CD4-positive, alpha-beta T cell (primary cell): ENCODE measurements at regions not wholly inside any gene's neighbourhood (a gene's known extent, or its start where the extent isn't known, plus 50 kb on each side); places are given as distances from the start of the nearest gene placed in this dataset.

Source experiments
- ATAC-seq: fragments of 200-7000 bp; cut with Tn5 transposase; one replicate; pipeline ENCODE4 v1.10.0; 2022; ENCODE audit warnings: mild to moderate bottlenecking; ENCODE audit not compliant: poor library complexity
- CTCF ChIA-PET: fragments of 350-600 bp; sonication (Branson Sonifier 250); formaldehyde crosslinking; loops from one replicate; lab custom pipeline; 2021; ENCODE audit warnings: antibody characterized with exemption, inconsistent platforms; lab: Charles Lee
- POLR2A ChIA-PET: fragments of 350-600 bp; sonication (Branson Sonifier 250); formaldehyde crosslinking; loops from one replicate; lab custom pipeline; 2021; ENCODE audit warnings: antibody characterized with exemption, inconsistent platforms; lab: Charles Lee
- DNase-seq, 14 experiments: peaks; one replicate each; pipeline ENCODE4 v3.0.0-alpha.2; 2013 to 2020; ENCODE audit warnings: mixed read lengths in 2 of 14
- H3K27ac ChIP-seq, 2 donors: one replicate each; pipeline versions ENCODE4 v1.5.1 to v1.7.0; 2013; ENCODE audit warnings: low read length in 2 of 2, low read depth in 1 of 2, mild to moderate bottlenecking in 1 of 2
- H3K27me3 ChIP-seq, 2 experiments: 1 replicate in 1 of 2; 2 replicates in 1 of 2; pipeline versions ENCODE4 v1.6.1 to v1.7.0; 2013; ENCODE audit warnings: low read length in 2 of 2, control low read depth in 1 of 2, mild to moderate bottlenecking in 1 of 2, moderate library complexity in 1 of 2; ENCODE audit not compliant: insufficient read depth in 2 of 2, control insufficient read depth in 1 of 2
- H3K36me3 ChIP-seq: one replicate; pipeline ENCODE4 v1.6.1; 2013; ENCODE audit warnings: low read length, control low read depth; ENCODE audit not compliant: insufficient read depth
- H3K4me1 ChIP-seq: one replicate; pipeline ENCODE4 v1.6.1; 2013; ENCODE audit warnings: low read length, control low read depth; ENCODE audit not compliant: insufficient read depth
- H3K4me3 ChIP-seq: one replicate; pipeline ENCODE4 v1.5.1; 2013; ENCODE audit warnings: mild to moderate bottlenecking, low read length, moderate library complexity
- H3K9me3 ChIP-seq, 2 experiments: 1 replicate in 1 of 2; 2 replicates in 1 of 2; pipeline versions ENCODE4 v1.6.1 to v1.7.0; 2013; ENCODE audit warnings: low read length in 2 of 2, mild to moderate bottlenecking in 2 of 2, control low read depth in 1 of 2, moderate library complexity in 1 of 2; ENCODE audit not compliant: control insufficient read depth in 1 of 2, insufficient read depth in 1 of 2
- H3K27ac Mint-ChIP-seq: one replicate; pipeline ENCODE4 v1.8.0; 2020; ENCODE audit warnings: mixed read lengths
- H3K27me3 Mint-ChIP-seq: one replicate; pipeline ENCODE4 v1.8.0; 2021; ENCODE audit warnings: mixed read lengths
- H3K36me3 Mint-ChIP-seq: one replicate; pipeline ENCODE4 v1.8.0; 2021; ENCODE audit warnings: low read depth, mixed read lengths
- H3K4me1 Mint-ChIP-seq: one replicate; pipeline ENCODE4 v1.8.0; 2021; ENCODE audit warnings: low read depth, mixed read lengths
- H3K4me3 Mint-ChIP-seq: one replicate; pipeline ENCODE4 v1.8.0; 2020; ENCODE audit warnings: mild to moderate bottlenecking, mixed read lengths
- H3K9me3 Mint-ChIP-seq: one replicate; pipeline ENCODE4 v1.8.0; 2020; ENCODE audit warnings: mixed read lengths
- intact Hi-C, 2 experiments: fragments of 100-400 bp; cut with DNase I in 1 of 2; cut with micrococcal nuclease in 1 of 2; formaldehyde crosslinking; loops; one replicate each; pipeline versions ENCODE4 v1.15.1 to v1.9.0; 2023 to 2025; cut with DNase I, micrococcal nuclease
- TF ChIP-seq, protein P1 (sequence below): fragments of 200-600 bp; IDR thresholded peaks from one replicate; pipeline ENCODE4 v1.8.0; 2022; ENCODE audit warnings: antibody characterized with exemption, mild to moderate bottlenecking

DNA sequence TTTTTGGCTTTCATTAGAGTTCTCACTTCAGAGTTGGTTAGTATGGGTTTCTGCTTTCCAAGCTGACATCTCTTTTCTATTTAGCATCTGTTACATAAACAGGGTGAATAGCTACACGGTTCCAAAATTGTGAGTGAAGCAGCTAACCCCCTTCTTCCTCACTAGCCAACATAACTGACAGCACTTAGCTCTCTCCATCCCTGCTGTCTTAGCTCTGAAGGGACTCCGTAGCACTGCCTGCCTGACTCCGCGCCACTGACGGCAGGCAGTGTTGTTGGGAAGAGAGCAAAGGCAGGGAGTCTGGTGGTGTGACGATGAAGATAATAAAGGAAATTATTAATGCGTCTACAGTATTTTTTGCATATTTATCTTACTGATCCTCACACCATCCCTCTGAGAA, 247.0 kb downstream of the PTBP2 start:
- no peaks in the 10 kb centered on the region for H3K4me1 Mint-ChIP-seq
- H3K9me3 Mint-ChIP-seq = no peaks in the 10 kb centered on the region
- no peak overlapping the region for H3K4me3 Mint-ChIP-seq
- no peaks in the 10 kb centered on the region for H3K36me3 Mint-ChIP-seq
- H3K27ac Mint-ChIP-seq = no peak overlapping the region
- Histone ChIP-seq H3K27me3 (peaks cover 3 to 9% of the 10 kb centered on the region in 2 experiments), H3K4me3 (no peak overlapping the region), H3K9me3 (no peaks in the 10 kb centered on the region), H3K36me3 (no peaks in the 10 kb centered on the region), H3K4me1 (no peaks in the 10 kb centered on the region), H3K27ac (no peak overlapping the region)
- TF ChIP-seq, protein P1, sequence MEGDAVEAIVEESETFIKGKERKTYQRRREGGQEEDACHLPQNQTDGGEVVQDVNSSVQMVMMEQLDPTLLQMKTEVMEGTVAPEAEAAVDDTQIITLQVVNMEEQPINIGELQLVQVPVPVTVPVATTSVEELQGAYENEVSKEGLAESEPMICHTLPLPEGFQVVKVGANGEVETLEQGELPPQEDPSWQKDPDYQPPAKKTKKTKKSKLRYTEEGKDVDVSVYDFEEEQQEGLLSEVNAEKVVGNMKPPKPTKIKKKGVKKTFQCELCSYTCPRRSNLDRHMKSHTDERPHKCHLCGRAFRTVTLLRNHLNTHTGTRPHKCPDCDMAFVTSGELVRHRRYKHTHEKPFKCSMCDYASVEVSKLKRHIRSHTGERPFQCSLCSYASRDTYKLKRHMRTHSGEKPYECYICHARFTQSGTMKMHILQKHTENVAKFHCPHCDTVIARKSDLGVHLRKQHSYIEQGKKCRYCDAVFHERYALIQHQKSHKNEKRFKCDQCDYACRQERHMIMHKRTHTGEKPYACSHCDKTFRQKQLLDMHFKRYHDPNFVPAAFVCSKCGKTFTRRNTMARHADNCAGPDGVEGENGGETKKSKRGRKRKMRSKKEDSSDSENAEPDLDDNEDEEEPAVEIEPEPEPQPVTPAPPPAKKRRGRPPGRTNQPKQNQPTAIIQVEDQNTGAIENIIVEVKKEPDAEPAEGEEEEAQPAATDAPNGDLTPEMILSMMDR = no peak
- intact Hi-C loops = loop anchor here (5.0 to 10.0 kb wide), 3 partner anchors 854 to 1499 kb away; no protein-coding TSS in a partner anchor
- DNase-seq (no peak), ATAC-seq (no peak)
- peaks cover 44% of the 10 kb centered on the region for H3K27me3 Mint-ChIP-seq
- ChIA-PET CTCF (no interaction called here), POLR2A (no interaction called here)

GRCh38 chr1:96968983-96969382, 247.4 kb downstream of the PTBP2 start:
- H3K27ac ChIP-seq = no peak overlapping the region
- ATAC-seq (no peak), DNase-seq (no peak)
- H3K36me3 Mint-ChIP-seq = no peaks in the 10 kb centered on the region
- no peak overlapping the region for H3K4me3 ChIP-seq
- TF ChIP-seq, protein P1 = no peak
- no peaks in the 10 kb centered on the region for H3K9me3 Mint-ChIP-seq
- ChIA-PET POLR2A (no interaction called here), CTCF (no interaction called here)
- H3K4me1 ChIP-seq = no peaks in the 10 kb centered on the region
- H3K9me3 ChIP-seq = no peaks in the 10 kb centered on the region
- H3K36me3 ChIP-seq = no peaks in the 10 kb centered on the region
- no peak overlapping the region for H3K27ac Mint-ChIP-seq
- no peaks in the 10 kb centered on the region for H3K4me1 Mint-ChIP-seq
- intact Hi-C loops = loop anchor here (5.0 to 10.0 kb wide), 3 partner anchors 853 to 1498 kb away; no protein-coding TSS in a partner anchor
- no peak overlapping the region for H3K4me3 Mint-ChIP-seq
- H3K27me3 ChIP-seq = peaks cover 3 to 11% of the 10 kb centered on the region in 2 experiments
- H3K27me3 Mint-ChIP-seq = peaks cover 43% of the 10 kb centered on the region

DNA sequence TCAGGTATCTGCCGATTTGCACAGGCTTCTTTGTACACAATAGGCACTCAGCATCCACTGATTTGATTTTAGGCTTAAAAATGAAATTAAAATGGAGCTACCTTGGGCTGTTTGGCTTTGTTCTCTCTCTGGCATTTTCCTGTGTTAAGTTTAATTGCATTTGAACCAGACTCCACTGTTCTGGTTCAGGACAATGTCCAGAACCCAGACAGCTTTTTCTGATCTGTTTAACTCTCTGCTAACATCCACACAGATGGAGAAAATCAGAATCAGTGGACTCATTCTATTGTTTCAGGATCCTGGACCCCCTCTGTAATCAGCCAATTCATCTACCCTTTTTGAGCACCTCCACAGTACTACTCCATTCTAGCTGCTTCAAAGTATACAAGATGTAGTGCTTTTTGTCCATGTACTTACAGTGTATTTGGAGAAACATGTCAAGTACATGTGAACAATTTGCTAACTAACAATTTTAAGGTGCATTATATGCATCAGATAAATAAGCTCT, 248.1 kb downstream of the PTBP2 start:
- no peaks in the 10 kb centered on the region for H3K9me3 ChIP-seq
- H3K27ac Mint-ChIP-seq = no peak overlapping the region
- no peaks in the 10 kb centered on the region for H3K36me3 Mint-ChIP-seq
- no peak for ATAC-seq
- peaks cover 43% of the 10 kb centered on the region for H3K27me3 Mint-ChIP-seq
- intact Hi-C loops = loop anchor here (5.0 to 10.0 kb wide), 3 partner anchors 853 to 1498 kb away; no protein-coding TSS in a partner anchor
- H3K4me3 Mint-ChIP-seq = no peak overlapping the region
- H3K4me1 Mint-ChIP-seq = no peaks in the 10 kb centered on the region
- H3K27me3 ChIP-seq = peaks cover 3 to 11% of the 10 kb centered on the region in 2 experiments
- H3K4me3 ChIP-seq = no peak overlapping the region
- no peaks in the 10 kb centered on the region for H3K36me3 ChIP-seq
- ChIA-PET POLR2A (no interaction called here), CTCF (no interaction called here)
- H3K9me3 Mint-ChIP-seq = no peaks in the 10 kb centered on the region
- TF ChIP-seq, protein P1 = no peak
- H3K4me1 ChIP-seq = no peaks in the 10 kb centered on the region
- DNase-seq = no peak
- no peak overlapping the region for H3K27ac ChIP-seq
